Epithelial cell of esophagus (primary cell): ENCODE measurements at regions not wholly inside any gene's neighbourhood (a gene's known extent, or its start where the extent isn't known, plus 50 kb on each side); places are given as distances from the start of the nearest gene placed in this dataset.

Experiments used
- DNase-seq: peaks from one replicate; pipeline ENCODE4 v3.0.0; 2010; ENCODE audit warnings: low read depth
- H3K4me3 ChIP-seq: 2 replicates; pipeline ENCODE4 v1.5.1; 2011; ENCODE audit warnings: mild to moderate bottlenecking, low read length, control low read depth
- TF ChIP-seq, protein P1 (sequence below): IDR thresholded peaks from 2 replicates; pipeline ENCODE4 v1.5.1; 2011; ENCODE audit warnings: low read depth, mild to moderate bottlenecking, low read length, control low read depth, inconsistent platforms; ENCODE audit not compliant: insufficient read depth; ENCODE audit errors: missing control alignments

DNA sequence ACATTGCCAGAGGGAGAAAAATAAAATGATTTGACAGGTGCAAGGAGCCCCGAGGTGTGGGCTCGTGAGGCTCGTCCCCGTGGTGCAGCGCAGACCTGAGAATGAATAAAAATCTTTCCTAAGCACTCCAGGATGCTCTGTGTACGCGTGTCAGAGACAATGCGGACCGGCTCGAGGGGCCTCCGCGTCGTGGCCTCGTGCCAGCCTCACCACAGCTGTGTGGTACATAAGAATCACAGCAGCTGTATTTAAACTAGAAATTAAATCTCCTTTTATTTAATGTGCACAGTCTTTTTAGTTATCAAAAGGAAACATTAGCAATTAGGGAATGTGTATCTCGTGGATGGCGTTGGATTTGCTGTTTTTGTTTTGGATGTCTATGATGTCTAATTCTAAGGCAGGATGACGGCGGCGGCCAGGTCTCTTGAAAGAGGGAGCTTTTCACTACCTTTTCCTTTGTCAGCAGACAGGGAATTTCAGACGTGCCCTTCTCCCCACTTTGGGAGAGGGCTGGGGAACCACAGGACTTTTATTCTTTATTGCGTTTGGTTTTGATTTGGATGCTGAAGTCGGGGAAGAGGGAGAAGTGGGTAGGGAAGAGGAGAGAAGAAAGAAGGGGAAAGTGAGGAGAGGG, 365.3 kb upstream of the SHH start:
- DNase-seq = no peak
- H3K4me3 ChIP-seq = no peak overlapping the region
- TF ChIP-seq, protein P1, sequence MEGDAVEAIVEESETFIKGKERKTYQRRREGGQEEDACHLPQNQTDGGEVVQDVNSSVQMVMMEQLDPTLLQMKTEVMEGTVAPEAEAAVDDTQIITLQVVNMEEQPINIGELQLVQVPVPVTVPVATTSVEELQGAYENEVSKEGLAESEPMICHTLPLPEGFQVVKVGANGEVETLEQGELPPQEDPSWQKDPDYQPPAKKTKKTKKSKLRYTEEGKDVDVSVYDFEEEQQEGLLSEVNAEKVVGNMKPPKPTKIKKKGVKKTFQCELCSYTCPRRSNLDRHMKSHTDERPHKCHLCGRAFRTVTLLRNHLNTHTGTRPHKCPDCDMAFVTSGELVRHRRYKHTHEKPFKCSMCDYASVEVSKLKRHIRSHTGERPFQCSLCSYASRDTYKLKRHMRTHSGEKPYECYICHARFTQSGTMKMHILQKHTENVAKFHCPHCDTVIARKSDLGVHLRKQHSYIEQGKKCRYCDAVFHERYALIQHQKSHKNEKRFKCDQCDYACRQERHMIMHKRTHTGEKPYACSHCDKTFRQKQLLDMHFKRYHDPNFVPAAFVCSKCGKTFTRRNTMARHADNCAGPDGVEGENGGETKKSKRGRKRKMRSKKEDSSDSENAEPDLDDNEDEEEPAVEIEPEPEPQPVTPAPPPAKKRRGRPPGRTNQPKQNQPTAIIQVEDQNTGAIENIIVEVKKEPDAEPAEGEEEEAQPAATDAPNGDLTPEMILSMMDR = no peak

DNA sequence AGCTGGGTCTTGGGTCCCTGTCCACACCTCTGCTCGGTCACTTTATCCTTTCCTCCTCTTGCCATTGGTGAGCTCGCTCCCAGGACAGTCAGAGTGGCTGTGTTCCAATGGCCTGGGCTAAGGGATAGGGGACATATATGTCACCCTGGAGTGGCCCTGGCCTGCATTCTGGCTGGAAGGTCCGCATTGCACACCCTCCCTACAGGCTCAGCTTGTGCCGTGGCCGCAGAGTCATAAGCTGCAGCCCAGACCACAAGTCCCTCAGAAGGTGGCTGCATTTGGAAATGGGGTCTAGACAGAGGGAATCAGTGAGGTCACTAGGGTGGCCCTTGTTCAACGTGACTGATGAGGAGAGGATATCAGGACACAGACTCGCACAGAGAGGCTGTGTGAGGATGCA, 363.8 kb upstream of the SHH start:
- H3K4me3 ChIP-seq = no peak overlapping the region
- DNase-seq = no peak
- TF ChIP-seq, protein P1 = no peak

DNA sequence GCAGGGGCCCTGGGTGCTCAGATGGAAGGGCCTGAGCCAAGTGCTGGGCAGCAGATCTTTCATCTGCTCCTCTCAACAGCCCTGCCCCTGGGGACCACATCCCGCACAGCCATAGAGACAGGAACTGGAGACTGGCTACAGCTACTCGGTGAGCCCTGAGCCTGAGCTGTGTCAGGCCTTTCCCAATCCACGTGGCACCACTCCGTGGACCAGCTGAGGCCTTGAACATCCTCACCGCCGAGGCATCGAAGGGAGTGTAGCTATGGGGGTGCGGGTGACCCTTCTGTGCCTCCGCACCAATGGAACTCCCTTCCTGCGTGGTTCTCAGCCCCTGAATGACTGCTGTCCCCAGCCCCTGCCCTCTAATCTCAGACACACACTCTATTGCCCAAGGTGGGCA, 362.7 kb upstream of the SHH start:
- TF ChIP-seq, protein P1 = no peak

DNA sequence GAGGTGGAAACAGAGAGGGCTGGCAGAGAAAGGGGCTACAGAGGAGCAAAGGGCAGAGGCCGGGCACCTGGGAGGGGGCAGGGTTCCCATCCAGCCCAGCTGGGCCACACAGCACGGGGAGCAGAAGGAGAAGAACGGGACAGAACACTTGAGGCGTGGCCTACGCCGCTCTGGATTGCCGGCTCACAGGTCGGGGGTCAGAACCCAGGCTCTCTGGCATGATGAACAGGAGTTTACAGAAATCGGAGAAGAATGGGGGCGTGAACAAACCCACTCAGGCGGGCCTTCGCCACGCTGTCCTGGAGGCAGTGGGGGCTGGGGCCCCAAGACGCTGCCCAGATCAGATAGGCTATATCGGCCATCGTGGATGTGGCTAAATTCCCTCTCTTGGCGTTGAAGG, 362.2 kb upstream of the SHH start:
- DNase-seq = no peak
- TF ChIP-seq, protein P1 = no peak
- H3K4me3 ChIP-seq = no peak overlapping the region

More for the DNA sequence above, 362.7 kb upstream of the SHH start:
- no peak overlapping the region for H3K4me3 ChIP-seq
- DNase-seq = no peak

DNA sequence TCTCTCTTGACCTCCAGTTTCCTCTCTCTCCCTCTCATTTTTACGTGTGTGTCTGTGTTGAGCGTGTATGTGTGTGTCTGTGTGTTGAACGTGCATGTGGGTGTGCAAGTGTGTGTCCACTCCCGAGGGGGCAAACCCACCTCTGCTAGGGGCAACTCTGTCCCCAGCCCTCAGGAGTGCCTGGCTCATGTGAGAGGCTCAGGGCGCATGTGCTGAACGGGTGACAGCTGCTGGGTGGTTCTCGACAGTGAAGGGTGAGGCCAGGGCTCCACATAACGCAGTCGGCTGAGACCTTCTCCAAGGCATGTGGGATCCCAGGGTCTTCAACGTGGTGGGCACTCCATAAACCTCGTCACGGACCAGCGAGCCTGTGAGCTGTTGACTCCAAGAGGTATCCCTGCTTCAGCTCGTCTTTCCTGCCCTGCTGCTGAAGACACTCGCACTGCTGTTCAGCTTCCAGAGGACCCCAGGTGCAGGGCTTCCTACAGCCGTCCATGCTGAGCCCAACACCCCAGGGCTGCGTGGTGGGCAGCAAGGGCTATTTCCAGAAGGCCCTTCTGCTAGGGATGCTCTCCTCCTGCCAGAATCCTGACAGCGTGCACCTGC, 361.6 kb upstream of the SHH start:
- H3K4me3 ChIP-seq = no peak overlapping the region
- TF ChIP-seq, protein P1 = no peak
- no peak for DNase-seq

DNA sequence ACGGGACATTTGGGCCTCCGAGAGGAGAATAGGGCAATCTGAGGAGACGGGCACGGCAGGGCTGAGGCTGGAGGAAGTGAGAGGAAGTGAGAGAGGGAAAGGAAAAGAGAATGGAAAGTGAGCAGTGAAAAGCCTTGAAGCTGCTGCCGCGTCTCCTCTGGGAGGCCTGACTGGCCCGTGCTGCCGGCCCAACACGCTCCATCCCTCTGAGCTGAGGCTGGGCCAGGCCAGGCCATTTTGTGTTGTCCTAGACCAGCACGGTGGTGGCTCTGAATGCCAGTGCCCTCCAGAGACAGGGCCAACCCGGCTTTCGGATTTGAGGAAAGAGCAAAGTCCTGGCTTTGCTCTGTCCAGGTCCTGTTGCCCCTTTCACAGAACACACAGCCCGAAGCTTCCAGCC, 361.1 kb upstream of the SHH start:
- TF ChIP-seq, protein P1 = no peak
- DNase-seq = no peak
- no peak overlapping the region for H3K4me3 ChIP-seq

DNA sequence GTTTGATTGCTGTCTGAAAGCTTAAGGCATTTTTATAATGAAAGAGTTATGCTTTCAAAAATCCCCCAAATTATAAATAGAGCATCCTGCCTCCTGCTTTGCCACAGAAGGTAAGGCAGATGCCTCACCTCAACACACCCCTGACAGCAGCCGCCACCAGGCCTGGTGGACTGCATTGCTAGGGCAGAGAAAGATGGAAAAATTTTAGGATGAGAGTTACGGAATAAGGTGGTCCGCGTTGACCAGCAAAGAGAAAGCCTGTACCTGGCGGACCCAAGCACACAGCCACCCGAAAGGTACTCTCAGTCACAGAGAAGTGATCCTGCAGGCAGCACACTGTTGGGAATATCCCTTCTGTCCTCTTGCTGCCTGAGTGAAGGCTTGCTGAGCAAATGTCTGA, 360.4 kb upstream of the SHH start:
- DNase-seq = no peak
- TF ChIP-seq, protein P1 = no peak
- H3K4me3 ChIP-seq = no peak overlapping the region
